Liver (tissue), 8 donors: ENCODE measurements at regions not wholly inside any gene's neighbourhood (a gene's known extent, or its start where the extent isn't known, plus 50 kb on each side); places are given as distances from the start of the nearest gene placed in this dataset.

Experiments used
- DNase-seq: peaks from one replicate; pipeline ENCODE4 v3.0.0-alpha.2; 2017; ENCODE audit warnings: low spot score
- H3K27ac ChIP-seq, 2 donors: one replicate each; pipeline ENCODE4 v1.7.0; 2013; ENCODE audit warnings: inconsistent platforms in 2 of 2, low read length in 2 of 2, control low read depth in 1 of 2, low read depth in 1 of 2, mild to moderate bottlenecking in 1 of 2
- H3K27me3 ChIP-seq, 4 donors: one replicate each; pipeline versions ENCODE4 v1.6.1 to v1.7.0; 2013; ENCODE audit warnings: low read length in 3 of 4, inconsistent platforms in 1 of 4, mild to moderate bottlenecking in 1 of 4, moderate library complexity in 1 of 4; ENCODE audit not compliant: control insufficient read depth in 4 of 4, insufficient read depth in 4 of 4
- H3K36me3 ChIP-seq, 4 donors: one replicate each; pipeline versions ENCODE4 v1.6.1 to v1.7.0; 2013; ENCODE audit warnings: low read length in 3 of 4, mild to moderate bottlenecking in 3 of 4, low read depth in 1 of 4, moderate library complexity in 1 of 4; ENCODE audit not compliant: control insufficient read depth in 4 of 4, insufficient read depth in 3 of 4
- H3K4me1 ChIP-seq, 4 donors: one replicate each; pipeline versions ENCODE4 v1.6.1 to v1.7.0; 2013; ENCODE audit warnings: low read length in 3 of 4, mild to moderate bottlenecking in 3 of 4, moderate library complexity in 1 of 4; ENCODE audit not compliant: control insufficient read depth in 4 of 4, insufficient read depth in 4 of 4
- H3K4me3 ChIP-seq, 3 donors: one replicate each; pipeline versions ENCODE4 v1.6.1 to v1.7.0; 2013; ENCODE audit warnings: low read length in 3 of 3, control low read depth in 1 of 3, low read depth in 1 of 3, mild to moderate bottlenecking in 1 of 3
- H3K9ac ChIP-seq, 2 donors: one replicate each; pipeline ENCODE4 v1.7.0; 2013; ENCODE audit warnings: low read length in 2 of 2, mild to moderate bottlenecking in 2 of 2, moderate library complexity in 2 of 2, control low read depth in 1 of 2, low read depth in 1 of 2
- H3K9me3 ChIP-seq, 4 donors: one replicate each; pipeline versions ENCODE4 v1.6.1 to v1.7.0; 2013; ENCODE audit warnings: low read length in 3 of 4; ENCODE audit not compliant: control insufficient read depth in 4 of 4
- CTCF ChIP-seq: fragments of 150-350 bp; IDR thresholded peaks from 2 replicates; pipeline ENCODE4 v1.5.1; 2017; ENCODE audit warnings: improper control_type of control experiment, low read depth, low read length; ENCODE audit not compliant: missing input control
- EGR1 ChIP-seq, 2 donors: IDR thresholded peaks; 2 replicates each; pipeline ENCODE4 v1.6.1; 2016 to 2018; ENCODE audit warnings: antibody characterized with exemption in 2 of 2, low read depth in 2 of 2
- FOXA2 ChIP-seq: IDR thresholded peaks from 2 replicates; pipeline ENCODE4 v1.6.1; 2016; ENCODE audit warnings: antibody characterized with exemption
- HNF4G ChIP-seq: IDR thresholded peaks from 2 replicates; pipeline ENCODE4 v1.6.1; 2016; ENCODE audit warnings: antibody characterized with exemption
- JUND ChIP-seq, 2 donors: IDR thresholded peaks; 2 replicates each; pipeline ENCODE4 v1.6.1; 2016; ENCODE audit warnings: antibody characterized with exemption in 2 of 2
- NR2F2 ChIP-seq: IDR thresholded peaks from 2 replicates; pipeline ENCODE4 v1.6.1; 2016; ENCODE audit warnings: antibody characterized with exemption
- RAD21 ChIP-seq, 2 donors: IDR thresholded peaks; 2 replicates each; pipeline ENCODE4 v1.6.1; 2016; ENCODE audit warnings: antibody characterized with exemption in 2 of 2, mild to moderate bottlenecking in 2 of 2
- RXRA ChIP-seq, 2 donors: IDR thresholded peaks; 2 replicates each; pipeline ENCODE4 v1.6.1; 2017 to 2018; ENCODE audit warnings: antibody characterized with exemption in 2 of 2, mild to moderate bottlenecking in 1 of 2
- SP1 ChIP-seq: IDR thresholded peaks from 2 replicates; pipeline ENCODE4 v1.6.1; 2018; ENCODE audit warnings: antibody characterized with exemption, mild to moderate bottlenecking
- TAF1 ChIP-seq: conservative IDR thresholded peaks from 2 replicates; pipeline ENCODE4 v1.6.1; 2016; ENCODE audit warnings: antibody characterized with exemption, mild to moderate bottlenecking
- YY1 ChIP-seq: IDR thresholded peaks from 2 replicates; pipeline ENCODE4 v1.6.1; 2016; ENCODE audit warnings: antibody characterized with exemption, mild to moderate bottlenecking
- ZBTB33 ChIP-seq: IDR thresholded peaks from 2 replicates; pipeline ENCODE4 v1.6.1; 2016; ENCODE audit warnings: antibody characterized with exemption
- WGBS: extraction: QIAGEN DNeasy Blood & Tissue Kit; methylation state at CpG from one replicate; pipeline ENCODE4 v1.1.7; 2013; 5-methylcytosine and 5-hydroxymethylcytosine counted together
- TF ChIP-seq, protein P1 (sequence below): IDR thresholded peaks from 2 replicates; pipeline ENCODE4 v1.6.1; 2016; ENCODE audit warnings: antibody characterized with exemption
- TF ChIP-seq, protein P2 (sequence below): IDR thresholded peaks from 2 replicates; pipeline ENCODE4 v1.6.1; 2016; ENCODE audit warnings: antibody characterized with exemption, mild to moderate bottlenecking
- TF ChIP-seq, protein P3 (sequence below): IDR thresholded peaks from 2 replicates; pipeline ENCODE4 v1.6.1; 2016; ENCODE audit warnings: antibody characterized with exemption
- donor health status: healthy.
- donor health status: healthy.
- donor health status: healthy.
- donor health status: healthy.
- donor health status: healthy.

DNA sequence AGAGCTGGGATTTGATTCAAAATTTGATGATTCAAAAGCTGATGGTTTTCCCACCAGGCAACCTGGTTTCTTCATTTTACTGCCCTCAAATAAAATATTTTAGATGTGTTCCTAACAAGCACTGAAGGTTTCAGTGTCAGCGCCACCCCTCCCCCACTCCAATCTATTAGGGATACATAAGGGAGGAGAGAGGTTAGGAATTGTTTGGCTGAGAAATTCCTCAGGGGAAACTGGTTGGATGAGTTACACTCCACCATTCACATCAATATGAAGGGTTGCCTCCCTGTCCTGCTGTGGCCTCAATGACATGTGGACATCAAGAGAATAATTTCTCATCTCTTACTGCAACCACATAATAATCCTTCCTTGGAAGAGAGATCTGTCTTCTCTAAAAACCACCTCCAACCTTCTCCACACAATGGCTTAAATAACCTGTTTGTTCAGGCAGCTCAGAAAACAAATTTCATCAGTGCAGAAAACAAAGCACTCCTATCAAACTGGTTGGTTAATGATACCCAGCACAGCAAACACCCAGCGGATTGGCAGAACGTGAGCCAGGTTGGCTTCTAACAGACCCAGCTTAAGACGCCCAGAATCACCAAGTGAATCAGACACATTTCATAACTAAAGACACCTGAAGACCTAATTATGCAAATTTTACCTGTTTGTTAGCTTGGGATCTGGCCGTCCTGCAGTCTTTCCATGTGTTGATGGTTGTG, 136.0 kb upstream of the SGK1 start:
- Histone ChIP-seq H3K27ac (no peak overlapping the region), H3K4me1 (peaks cover 0 to 2% (median 0%) of the 10 kb centered on the region in 4 donors), H3K36me3 (peaks cover 0 to 1% (median 0%) of the 10 kb centered on the region in 4 donors), H3K9ac (no peak overlapping the region), H3K9me3 (no peaks in the 10 kb centered on the region), H3K4me3 (no peak overlapping the region), H3K27me3 (no peaks in the 10 kb centered on the region)
- no peak for DNase-seq
- WGBS, result 51% methylated on average over 5 of the region's 5 CpGs
- no peak for TF ChIP-seq SP1
- peak in 1 of 2 donors; percentile 13 for TF ChIP-seq RAD21 (IDR thresholded peaks at IDR 0.05)

DNA sequence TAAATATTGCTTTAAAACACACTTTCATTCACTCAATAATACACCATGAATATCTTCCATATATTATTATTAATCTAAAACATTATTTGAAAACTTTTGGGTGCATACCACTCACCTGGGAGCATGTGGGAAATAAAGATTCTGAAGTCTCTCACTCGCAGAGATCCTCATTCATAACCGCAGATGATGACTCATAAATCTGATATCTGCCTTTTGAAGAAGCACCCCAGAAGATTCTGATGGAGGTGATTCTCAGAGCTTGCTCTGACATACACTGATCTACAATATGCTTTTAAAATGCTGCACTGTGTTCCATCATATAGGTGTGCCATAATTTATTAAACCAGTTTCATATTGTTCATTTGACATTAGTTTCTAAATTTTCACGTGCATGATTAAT, 135.0 kb upstream of the SGK1 start:
- no peak for DNase-seq
- H3K36me3 ChIP-seq, result peaks cover 0 to under 1% (median 0%) of the 10 kb centered on the region in 4 donors
- H3K9me3 ChIP-seq, result no peaks in the 10 kb centered on the region
- no peak overlapping the region for H3K9ac ChIP-seq
- TF ChIP-seq, protein P1, sequence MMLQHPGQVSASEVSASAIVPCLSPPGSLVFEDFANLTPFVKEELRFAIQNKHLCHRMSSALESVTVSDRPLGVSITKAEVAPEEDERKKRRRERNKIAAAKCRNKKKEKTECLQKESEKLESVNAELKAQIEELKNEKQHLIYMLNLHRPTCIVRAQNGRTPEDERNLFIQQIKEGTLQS, result no peak
- TF ChIP-seq ZBTB33, result no peak
- no peak for TF ChIP-seq JUND (IDR thresholded peaks at IDR 0.05)
- TF ChIP-seq, protein P2, sequence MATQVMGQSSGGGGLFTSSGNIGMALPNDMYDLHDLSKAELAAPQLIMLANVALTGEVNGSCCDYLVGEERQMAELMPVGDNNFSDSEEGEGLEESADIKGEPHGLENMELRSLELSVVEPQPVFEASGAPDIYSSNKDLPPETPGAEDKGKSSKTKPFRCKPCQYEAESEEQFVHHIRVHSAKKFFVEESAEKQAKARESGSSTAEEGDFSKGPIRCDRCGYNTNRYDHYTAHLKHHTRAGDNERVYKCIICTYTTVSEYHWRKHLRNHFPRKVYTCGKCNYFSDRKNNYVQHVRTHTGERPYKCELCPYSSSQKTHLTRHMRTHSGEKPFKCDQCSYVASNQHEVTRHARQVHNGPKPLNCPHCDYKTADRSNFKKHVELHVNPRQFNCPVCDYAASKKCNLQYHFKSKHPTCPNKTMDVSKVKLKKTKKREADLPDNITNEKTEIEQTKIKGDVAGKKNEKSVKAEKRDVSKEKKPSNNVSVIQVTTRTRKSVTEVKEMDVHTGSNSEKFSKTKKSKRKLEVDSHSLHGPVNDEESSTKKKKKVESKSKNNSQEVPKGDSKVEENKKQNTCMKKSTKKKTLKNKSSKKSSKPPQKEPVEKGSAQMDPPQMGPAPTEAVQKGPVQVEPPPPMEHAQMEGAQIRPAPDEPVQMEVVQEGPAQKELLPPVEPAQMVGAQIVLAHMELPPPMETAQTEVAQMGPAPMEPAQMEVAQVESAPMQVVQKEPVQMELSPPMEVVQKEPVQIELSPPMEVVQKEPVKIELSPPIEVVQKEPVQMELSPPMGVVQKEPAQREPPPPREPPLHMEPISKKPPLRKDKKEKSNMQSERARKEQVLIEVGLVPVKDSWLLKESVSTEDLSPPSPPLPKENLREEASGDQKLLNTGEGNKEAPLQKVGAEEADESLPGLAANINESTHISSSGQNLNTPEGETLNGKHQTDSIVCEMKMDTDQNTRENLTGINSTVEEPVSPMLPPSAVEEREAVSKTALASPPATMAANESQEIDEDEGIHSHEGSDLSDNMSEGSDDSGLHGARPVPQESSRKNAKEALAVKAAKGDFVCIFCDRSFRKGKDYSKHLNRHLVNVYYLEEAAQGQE, result no peak
- no peak for TF ChIP-seq FOXA2
- no peak for TF ChIP-seq EGR1 (IDR thresholded peaks at IDR 0.05; ENCODE audit: low read depth in 2 of 2)
- no peak for TF ChIP-seq HNF4G
- TF ChIP-seq SP1, result no peak
- no peak for TF ChIP-seq RXRA (IDR thresholded peaks at IDR 0.05)
- TF ChIP-seq YY1, result no peak
- WGBS, result 82% methylated on average over 3 of the region's 3 CpGs
- H3K27ac ChIP-seq, result no peak overlapping the region
- no peak overlapping the region for H3K4me3 ChIP-seq
- no peaks in the 10 kb centered on the region for H3K4me1 ChIP-seq
- H3K27me3 ChIP-seq, result no peaks in the 10 kb centered on the region

DNA sequence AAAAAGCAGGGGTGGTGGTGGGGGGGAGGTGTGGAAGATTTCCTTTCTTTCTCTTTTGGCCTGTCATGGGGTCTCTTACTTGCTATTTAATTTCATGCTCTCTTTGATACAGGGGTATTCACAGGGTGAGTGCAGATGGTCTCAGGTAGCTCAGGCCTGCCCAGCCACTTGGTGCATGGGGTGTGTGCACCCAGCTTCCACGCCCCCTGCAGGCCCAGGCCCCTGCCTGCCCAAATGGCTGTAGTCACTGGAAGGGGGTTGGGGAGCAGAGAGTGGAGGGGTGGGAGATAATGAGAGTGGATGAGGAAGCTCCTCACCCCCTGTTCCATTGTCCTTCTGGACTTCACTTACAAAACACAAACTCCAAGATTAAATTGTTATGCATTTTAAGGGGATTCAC, 133.6 kb upstream of the SGK1 start:
- Histone ChIP-seq H3K4me1 (no peaks in the 10 kb centered on the region), H3K9ac (no peak overlapping the region), H3K27ac (no peak overlapping the region), H3K9me3 (no peaks in the 10 kb centered on the region), H3K4me3 (no peak overlapping the region), H3K36me3 (no peaks in the 10 kb centered on the region), H3K27me3 (no peaks in the 10 kb centered on the region)
- 93% methylated on average over 1 of the region's 1 CpG for WGBS
- TF ChIP-seq, protein P1, result no peak
- TF ChIP-seq CTCF (no peak), FOXA2 (no peak), JUND (IDR thresholded peaks at IDR 0.05) (no peak), RAD21 (IDR thresholded peaks at IDR 0.05) (no peak), RXRA (IDR thresholded peaks at IDR 0.05) (no peak), NR2F2 (no peak), TAF1 (no peak)
- TF ChIP-seq, protein P2, result no peak
- TF ChIP-seq, protein P3, sequence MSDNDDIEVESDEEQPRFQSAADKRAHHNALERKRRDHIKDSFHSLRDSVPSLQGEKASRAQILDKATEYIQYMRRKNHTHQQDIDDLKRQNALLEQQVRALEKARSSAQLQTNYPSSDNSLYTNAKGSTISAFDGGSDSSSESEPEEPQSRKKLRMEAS, result no peak
- DNase-seq, result no peak
